Hematopoietic multipotent progenitor cell treated with erythropoietin and hydrocortisone succinate and interleukin-3 and kit ligand, for 17 days (in vitro differentiated cells): ENCODE measurements at regions not wholly inside any gene's neighbourhood (a gene's known extent, or its start where the extent isn't known, plus 50 kb on each side); places are given as distances from the start of the nearest gene placed in this dataset.
"Not testable (repeated sequence)": the region's sequence is repeated elsewhere in the genome, so short reads cannot be mapped to it uniquely, and the experiment has no call there.

ENCODE experiments used
- DNase-seq: peaks from one replicate; pipeline ENCODE4 v3.0.0-alpha.2; 2015; ENCODE audit warnings: low spot score

GRCh38 chr5:29042152-29042551 is 2003.8 kb upstream of the CDH9 start:
- DNase-seq: no peak

GRCh38 chr5:29040404-29040803 is 2002.0 kb upstream of the CDH9 start:
- DNase-seq: no peak

GRCh38 chr5:29039994-29040393 is 2001.6 kb upstream of the CDH9 start:
- no peak for DNase-seq

- no peak for DNase-seq
Observed at GRCh38 chr5:29037716-29038115, 1999.3 kb upstream of the CDH9 start.

- DNase-seq: no peak
Observed at GRCh38 chr5:29024052-29024451, 1985.7 kb upstream of the CDH9 start.

- no peak for DNase-seq
Observed at GRCh38 chr5:29023541-29023940, 1985.2 kb upstream of the CDH9 start.

DNA sequence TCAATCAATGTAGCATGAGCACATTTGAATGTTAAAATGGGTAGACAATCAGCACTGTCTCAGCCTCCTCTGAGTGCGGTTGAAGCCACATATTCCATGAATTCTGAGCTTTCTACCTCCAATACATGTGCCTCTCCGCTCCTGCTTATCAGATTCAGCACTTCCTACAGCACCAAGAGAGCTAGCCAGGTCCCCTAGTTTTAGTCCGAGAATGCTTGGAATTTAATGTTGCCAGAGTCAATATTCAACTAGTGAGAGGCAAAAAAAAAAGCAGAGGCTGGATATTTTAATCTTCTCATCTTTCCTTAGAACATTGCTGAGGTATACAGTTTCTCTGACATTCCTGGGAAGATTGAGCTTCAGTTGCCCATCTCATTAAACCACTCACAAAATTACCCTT is 1979.1 kb upstream of the CDH9 start:
- DNase-seq: no peak

GRCh38 chr5:29016067-29016466 is 1977.7 kb upstream of the CDH9 start:
- no peak for DNase-seq

- DNase-seq: no peak
Observed at GRCh38 chr5:29015523-29015922, 1977.1 kb upstream of the CDH9 start.

DNA sequence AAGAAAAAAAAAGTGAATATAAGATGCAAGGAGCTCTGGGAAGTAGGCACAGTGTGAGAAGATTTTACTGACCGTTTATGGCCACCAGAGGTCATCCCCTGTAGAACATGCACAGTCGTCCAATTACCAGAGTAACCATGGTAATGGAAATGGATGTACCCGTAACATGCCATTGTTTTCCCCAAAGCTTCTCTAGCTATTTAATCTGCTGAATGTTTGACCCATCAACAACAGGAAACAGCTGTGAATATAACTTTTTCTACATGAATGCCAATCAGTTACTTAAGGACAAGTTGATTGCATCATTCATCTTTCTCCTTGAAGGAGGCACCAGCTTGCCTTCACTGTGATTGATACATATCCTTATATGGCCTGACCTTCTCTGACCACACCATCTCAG is 1967.0 kb upstream of the CDH9 start:
- DNase-seq: no peak

DNA sequence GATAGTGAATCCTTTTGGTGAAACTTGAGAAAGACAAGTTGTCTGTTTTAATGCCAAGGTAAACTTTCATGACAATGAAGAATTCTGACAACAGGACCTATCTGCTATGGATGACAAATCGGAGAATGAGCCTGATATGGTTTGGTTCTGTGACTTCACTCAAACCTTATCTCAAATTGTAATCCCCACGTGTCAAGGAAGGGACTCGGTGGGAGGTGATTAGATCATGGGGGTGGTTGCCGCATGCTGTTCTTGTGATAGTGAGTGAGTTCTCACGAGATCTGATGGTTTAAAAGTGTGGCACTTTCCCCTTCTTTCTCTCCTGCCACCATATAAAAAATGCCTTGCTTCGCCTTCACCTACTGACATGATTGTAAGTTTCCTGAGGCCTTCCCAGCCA is 1964.1 kb upstream of the CDH9 start:
- DNase-seq: no peak

GRCh38 chr5:29001666-29002065 is 1963.3 kb upstream of the CDH9 start:
- DNase-seq: no peak

DNA sequence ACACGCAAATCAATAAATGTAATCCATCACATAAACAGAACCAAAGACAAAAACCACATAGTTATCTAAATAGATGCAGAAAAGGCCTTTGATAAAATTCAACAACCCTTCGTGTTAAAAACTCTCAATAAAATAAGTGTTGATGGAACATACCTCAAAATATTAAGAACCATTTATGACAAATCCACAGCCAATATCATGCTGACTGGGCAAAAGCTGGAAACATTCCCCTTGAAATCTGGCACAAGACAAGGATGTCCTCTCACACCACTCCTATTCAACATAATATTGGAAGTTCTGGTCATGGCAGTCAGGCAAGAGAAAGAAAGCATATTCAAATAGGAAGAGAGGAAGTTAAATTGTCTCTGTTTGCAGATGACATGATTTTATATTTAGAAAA is 1946.3 kb upstream of the CDH9 start:
- no peak for DNase-seq

GRCh38 chr5:28975508-28975907 is 1937.1 kb upstream of the CDH9 start:
- no peak for DNase-seq

GRCh38 chr5:28967848-28968247 is 1929.5 kb upstream of the CDH9 start:
- no peak for DNase-seq

DNA sequence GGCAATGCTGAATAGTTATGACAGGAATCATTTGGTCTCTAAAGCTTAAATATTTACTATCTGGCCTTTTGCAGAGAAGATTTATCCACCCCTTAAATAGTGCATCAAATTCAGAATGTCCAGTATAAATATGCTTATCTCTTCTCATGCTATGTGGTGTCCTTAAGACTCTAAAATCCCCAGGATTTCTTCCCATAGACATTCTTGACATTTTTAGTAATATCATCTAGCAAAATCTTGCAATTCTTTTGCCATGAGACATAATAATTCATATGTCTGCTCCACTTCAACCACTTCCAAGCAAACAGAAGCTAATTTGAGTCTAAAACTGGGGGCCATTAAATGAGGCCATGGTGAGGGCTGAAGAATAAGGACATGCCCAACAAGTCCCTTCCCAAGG is 1923.4 kb upstream of the CDH9 start:
- DNase-seq: no peak

DNA sequence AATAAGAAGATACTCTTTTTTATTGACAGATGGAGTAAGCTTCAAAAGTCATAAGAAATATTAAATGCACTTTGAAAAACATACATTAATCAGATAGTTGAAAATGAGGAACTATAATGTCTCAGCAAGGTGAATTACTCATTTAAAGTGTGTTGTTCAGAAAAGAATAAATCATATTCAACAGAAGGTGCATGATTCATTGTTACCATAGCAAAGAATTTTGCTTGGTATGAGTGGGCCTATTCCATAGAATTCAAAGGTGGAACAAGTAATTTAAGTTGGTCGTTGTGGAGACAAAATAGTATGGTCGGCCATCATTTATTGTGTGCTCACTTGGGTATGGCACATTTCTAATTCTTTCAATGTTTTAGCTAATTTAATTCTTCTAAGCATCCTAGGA is 1920.2 kb upstream of the CDH9 start:
- no peak for DNase-seq

GRCh38 chr5:28957450-28957849 is 1919.1 kb upstream of the CDH9 start:
- DNase-seq: no peak

DNA sequence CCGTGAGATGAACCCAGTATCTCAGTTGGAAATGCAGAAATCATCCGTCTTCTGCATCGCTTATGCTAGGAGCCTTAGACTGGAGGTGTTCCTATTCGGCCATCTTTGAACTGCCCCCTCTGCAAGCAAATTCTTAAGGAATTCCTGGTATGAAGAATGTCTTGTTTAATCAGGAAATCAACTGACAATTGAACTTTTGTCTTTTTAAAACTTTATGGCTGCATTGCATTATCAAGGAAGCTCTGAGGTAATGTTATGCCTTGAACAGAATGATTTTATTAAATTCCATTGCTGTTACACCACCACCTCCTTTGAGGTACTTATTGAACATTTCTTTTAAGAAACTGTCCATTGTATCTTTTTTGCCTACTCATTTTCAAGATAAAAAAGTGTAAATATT is 1915.7 kb upstream of the CDH9 start:
- DNase-seq: no peak

DNA sequence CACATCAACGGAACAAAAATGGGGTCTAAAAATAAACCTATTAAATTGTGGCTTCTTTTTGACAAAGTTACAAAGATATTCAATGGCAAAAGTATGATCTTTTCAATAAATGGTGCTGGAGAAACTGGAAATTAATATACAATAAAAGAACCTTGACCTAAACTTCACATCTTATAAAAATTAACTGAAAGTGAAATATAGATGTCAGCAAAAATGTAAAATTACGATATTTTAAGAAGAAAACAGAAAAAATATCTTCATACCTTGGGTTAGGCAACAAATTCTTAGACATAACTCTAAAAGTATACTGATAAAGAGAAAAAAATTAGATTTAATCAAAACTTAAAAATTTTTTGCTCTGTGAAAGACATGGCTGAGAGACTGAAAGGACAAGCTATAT is 1909.5 kb upstream of the CDH9 start:
- DNase-seq: no peak

GRCh38 chr5:28945859-28946258 is 1907.5 kb upstream of the CDH9 start:
- DNase-seq: no peak

GRCh38 chr5:28929366-28929765 is 1891.0 kb upstream of the CDH9 start:
- DNase-seq: not testable (repeated sequence)

GRCh38 chr5:28928327-28928790 is 1890.0 kb upstream of the CDH9 start:
- DNase-seq: not testable (repeated sequence)

DNA sequence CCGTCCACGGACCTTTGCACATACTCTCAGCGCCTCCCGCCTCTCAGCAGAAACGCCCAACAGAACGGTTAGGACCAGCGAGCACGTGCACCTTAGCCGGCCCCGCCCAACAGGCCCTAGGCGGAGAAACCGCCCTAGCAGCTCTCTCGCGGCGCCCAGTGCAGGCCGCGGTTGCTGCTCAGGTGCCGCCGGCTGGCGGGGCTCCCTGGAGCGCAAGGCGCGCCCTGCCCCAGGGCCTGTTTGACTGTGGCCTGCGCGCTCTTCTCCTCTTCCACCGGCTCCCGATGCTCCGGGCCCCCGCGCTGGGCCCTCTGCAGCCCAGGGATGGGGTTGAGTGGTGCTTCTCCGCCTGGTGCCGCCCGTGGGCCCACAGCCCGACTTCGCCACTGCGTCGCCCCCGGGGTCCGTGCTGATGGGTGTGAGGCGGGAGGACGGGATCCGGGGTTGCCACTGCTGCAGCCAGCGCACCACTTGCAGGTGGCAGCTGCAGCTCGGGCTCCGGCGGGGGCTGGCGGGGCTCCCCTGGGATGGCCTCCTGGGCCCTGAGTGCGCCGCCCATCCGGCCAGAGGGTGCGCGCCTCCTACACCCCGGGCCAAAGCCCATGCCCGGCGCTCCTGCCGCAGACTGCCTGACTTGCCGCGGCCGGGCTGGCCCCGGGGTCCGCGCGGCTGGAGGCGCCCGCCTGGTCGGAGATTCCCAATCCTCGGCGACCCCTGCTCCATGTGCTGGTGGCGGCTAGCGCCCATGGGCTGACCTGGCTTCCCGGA is 1889.4 kb upstream of the CDH9 start:
- no peak for DNase-seq
